ENCODE measurements at regions not wholly inside any gene's neighbourhood (a gene's known extent, or its start where the extent isn't known, plus 50 kb on each side); places are given as distances from the start of the nearest gene placed in this dataset.

- no peaks in the 10 kb centered on the region for H3K4me1 ChIP-seq (ENCODE audit: insufficient read depth, low read length)
- H3K36me3 ChIP-seq (ENCODE audit: insufficient read depth, low read length), result no peaks in the 10 kb centered on the region
- H3K27me3 ChIP-seq (ENCODE audit: insufficient read depth, low read length), result no peaks in the 10 kb centered on the region
- no peaks in the 10 kb centered on the region for H3K9me3 ChIP-seq (ENCODE audit: low read length)
- H3K4me3 ChIP-seq (ENCODE audit: low read length), result no peak overlapping the region
- no peak overlapping the region for H2AFZ ChIP-seq (ENCODE audit: low read depth, low read length)
Measured at GRCh38 chr1:209219791-209220524, 363.6 kb upstream of the CAMK1G start.

GRCh38 chr1:209222826-209223225, 360.7 kb upstream of the CAMK1G start:
- Histone ChIP-seq H3K36me3 (ENCODE audit: insufficient read depth, low read length) (no peaks in the 10 kb centered on the region), H3K27me3 (ENCODE audit: insufficient read depth, low read length) (no peaks in the 10 kb centered on the region), H2AFZ (ENCODE audit: low read depth, low read length) (no peak overlapping the region), H3K4me1 (ENCODE audit: insufficient read depth, low read length) (no peaks in the 10 kb centered on the region), H3K9me3 (ENCODE audit: low read length) (no peaks in the 10 kb centered on the region), H3K4me3 (ENCODE audit: low read length) (no peak overlapping the region)

GRCh38 chr1:209223791-209224190, 359.7 kb upstream of the CAMK1G start:
- Histone ChIP-seq H2AFZ (ENCODE audit: low read depth, low read length) (no peak overlapping the region), H3K9me3 (ENCODE audit: low read length) (no peaks in the 10 kb centered on the region), H3K4me3 (ENCODE audit: low read length) (no peak overlapping the region), H3K36me3 (ENCODE audit: insufficient read depth, low read length) (no peaks in the 10 kb centered on the region), H3K4me1 (ENCODE audit: insufficient read depth, low read length) (no peaks in the 10 kb centered on the region), H3K27me3 (ENCODE audit: insufficient read depth, low read length) (no peaks in the 10 kb centered on the region)

- Histone ChIP-seq H3K4me3 (ENCODE audit: low read length) (no peak overlapping the region), H3K9me3 (ENCODE audit: low read length) (no peaks in the 10 kb centered on the region), H2AFZ (ENCODE audit: low read depth, low read length) (no peak overlapping the region), H3K27me3 (ENCODE audit: insufficient read depth, low read length) (no peaks in the 10 kb centered on the region), H3K36me3 (ENCODE audit: insufficient read depth, low read length) (no peaks in the 10 kb centered on the region), H3K4me1 (ENCODE audit: insufficient read depth, low read length) (no peaks in the 10 kb centered on the region)
Measured at GRCh38 chr1:209224886-209225285, 358.6 kb upstream of the CAMK1G start.

GRCh38 chr1:209227171-209227570, 356.3 kb upstream of the CAMK1G start:
- H3K27me3 ChIP-seq (ENCODE audit: insufficient read depth, low read length), result no peaks in the 10 kb centered on the region
- no peaks in the 10 kb centered on the region for H3K36me3 ChIP-seq (ENCODE audit: insufficient read depth, low read length)
- no peak overlapping the region for H3K4me3 ChIP-seq (ENCODE audit: low read length)
- H3K9me3 ChIP-seq (ENCODE audit: low read length), result no peaks in the 10 kb centered on the region
- H2AFZ ChIP-seq (ENCODE audit: low read depth, low read length), result no peak overlapping the region
- H3K4me1 ChIP-seq (ENCODE audit: insufficient read depth, low read length), result no peaks in the 10 kb centered on the region

GRCh38 chr1:209227941-209228340, 355.6 kb upstream of the CAMK1G start:
- H2AFZ ChIP-seq (ENCODE audit: low read depth, low read length), result no peak overlapping the region
- H3K36me3 ChIP-seq (ENCODE audit: insufficient read depth, low read length), result no peaks in the 10 kb centered on the region
- no peaks in the 10 kb centered on the region for H3K9me3 ChIP-seq (ENCODE audit: low read length)

GRCh38 chr1:209229494-209230061, 353.9 kb upstream of the CAMK1G start:
- Histone ChIP-seq H3K36me3 (ENCODE audit: insufficient read depth, low read length) (no peaks in the 10 kb centered on the region), H3K4me3 (ENCODE audit: low read length) (no peak overlapping the region), H3K9me3 (ENCODE audit: low read length) (no peaks in the 10 kb centered on the region), H2AFZ (ENCODE audit: low read depth, low read length) (no peak overlapping the region), H3K4me1 (ENCODE audit: insufficient read depth, low read length) (no peaks in the 10 kb centered on the region), H3K27me3 (ENCODE audit: insufficient read depth, low read length) (no peaks in the 10 kb centered on the region)

More at GRCh38 chr1:209227941-209228340, 355.6 kb upstream of the CAMK1G start:
- Histone ChIP-seq H3K27me3 (ENCODE audit: insufficient read depth, low read length) (no peaks in the 10 kb centered on the region), H3K4me3 (ENCODE audit: low read length) (no peak overlapping the region), H3K4me1 (ENCODE audit: insufficient read depth, low read length) (no peaks in the 10 kb centered on the region)

DNA sequence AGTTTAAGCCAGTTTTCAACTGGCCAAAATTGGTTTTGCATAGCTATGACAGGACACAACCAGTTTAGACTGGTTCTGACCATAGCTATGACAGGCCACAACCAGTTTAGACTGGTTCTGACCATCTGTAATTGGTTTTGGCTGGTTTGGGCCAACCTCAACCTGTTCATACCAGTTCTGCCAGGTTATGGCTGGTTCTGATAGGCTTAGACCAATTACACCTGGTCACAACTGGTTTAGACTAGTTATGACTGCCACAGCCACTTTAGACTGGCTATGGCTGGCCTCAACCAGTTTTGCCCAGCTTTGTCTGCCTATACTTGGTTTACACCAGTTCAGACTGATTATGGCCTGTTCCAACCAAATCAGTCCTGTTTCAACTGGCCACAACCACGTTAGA, 353.2 kb upstream of the CAMK1G start:
- H3K36me3 ChIP-seq (ENCODE audit: insufficient read depth, low read length), result no peaks in the 10 kb centered on the region
- no peak overlapping the region for H3K4me3 ChIP-seq (ENCODE audit: low read length)
- H2AFZ ChIP-seq (ENCODE audit: low read depth, low read length), result no peak overlapping the region
- H3K9me3 ChIP-seq (ENCODE audit: low read length), result no peaks in the 10 kb centered on the region
- no peaks in the 10 kb centered on the region for H3K4me1 ChIP-seq (ENCODE audit: insufficient read depth, low read length)
- H3K27me3 ChIP-seq (ENCODE audit: insufficient read depth, low read length), result no peaks in the 10 kb centered on the region

DNA sequence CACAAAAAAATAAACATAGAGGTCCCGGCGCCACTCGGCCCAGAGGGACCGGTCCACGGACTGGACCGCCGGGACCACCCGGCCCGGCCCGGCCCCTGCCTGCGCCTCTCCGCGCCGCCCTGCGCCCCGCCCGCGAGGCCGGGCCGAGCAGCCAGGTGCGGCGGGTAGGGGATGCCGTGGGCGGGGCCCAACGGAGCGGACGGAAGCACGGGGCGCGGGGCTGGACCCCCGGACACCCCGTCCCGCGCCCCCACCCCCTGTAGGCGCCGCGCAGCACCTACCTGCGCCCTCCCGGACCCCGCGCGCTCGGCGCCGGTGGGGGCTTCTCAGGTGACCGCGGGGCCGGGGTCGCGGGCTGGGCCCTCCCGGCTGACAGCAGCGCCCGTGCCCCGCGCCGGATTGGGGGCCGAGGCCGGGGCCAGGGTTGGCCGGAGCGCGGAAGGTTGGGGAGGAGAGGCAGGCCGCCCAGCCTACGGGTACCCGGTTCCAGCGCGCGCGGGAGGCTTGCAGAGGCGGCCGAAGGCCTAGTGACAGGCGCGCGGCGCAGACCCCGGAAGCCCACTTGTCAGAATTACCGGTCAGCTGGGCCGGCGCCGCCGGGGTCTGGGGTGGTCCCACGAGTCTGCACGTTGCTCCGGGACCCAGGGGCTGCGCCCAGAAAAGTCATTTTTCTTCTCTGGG, 351.9 kb upstream of the CAMK1G start:
- no peak overlapping the region for H3K4me3 ChIP-seq (ENCODE audit: low read length)
- no peak overlapping the region for H2AFZ ChIP-seq (ENCODE audit: low read depth, low read length)
- H3K9me3 ChIP-seq (ENCODE audit: low read length), result no peaks in the 10 kb centered on the region
- no peaks in the 10 kb centered on the region for H3K36me3 ChIP-seq (ENCODE audit: insufficient read depth, low read length)
- no peaks in the 10 kb centered on the region for H3K4me1 ChIP-seq (ENCODE audit: insufficient read depth, low read length)
- no peaks in the 10 kb centered on the region for H3K27me3 ChIP-seq (ENCODE audit: insufficient read depth, low read length)

GRCh38 chr1:209232197-209232596, 351.3 kb upstream of the CAMK1G start:
- H3K9me3 ChIP-seq (ENCODE audit: low read length), result no peaks in the 10 kb centered on the region
- no peak overlapping the region for H3K4me3 ChIP-seq (ENCODE audit: low read length)
- H3K36me3 ChIP-seq (ENCODE audit: insufficient read depth, low read length), result no peaks in the 10 kb centered on the region
- no peaks in the 10 kb centered on the region for H3K4me1 ChIP-seq (ENCODE audit: insufficient read depth, low read length)
- H3K27me3 ChIP-seq (ENCODE audit: insufficient read depth, low read length), result no peaks in the 10 kb centered on the region
- no peak overlapping the region for H2AFZ ChIP-seq (ENCODE audit: low read depth, low read length)

DNA sequence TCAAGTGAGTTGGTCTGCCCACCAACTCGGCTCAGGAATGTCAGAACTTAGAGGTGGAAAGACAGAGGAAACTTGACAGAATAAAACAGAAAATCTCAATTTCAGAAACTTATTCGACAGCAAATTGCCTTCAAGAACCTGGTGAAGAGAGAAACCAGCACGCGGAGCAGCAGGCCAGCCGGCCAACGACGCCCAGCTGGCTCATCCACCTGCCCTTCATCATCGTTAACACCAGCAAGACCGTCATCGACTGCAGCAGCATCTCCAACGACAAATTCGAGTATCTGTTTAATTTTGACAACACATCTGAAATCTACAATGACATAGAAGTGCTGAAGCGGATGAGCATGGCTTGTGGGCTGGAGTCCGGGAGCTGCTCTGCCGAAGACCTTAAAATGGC, 350.8 kb upstream of the CAMK1G start:
- Histone ChIP-seq H3K36me3 (ENCODE audit: insufficient read depth, low read length) (no peaks in the 10 kb centered on the region), H3K4me3 (ENCODE audit: low read length) (no peak overlapping the region), H2AFZ (ENCODE audit: low read depth, low read length) (no peak overlapping the region), H3K27me3 (ENCODE audit: insufficient read depth, low read length) (no peaks in the 10 kb centered on the region), H3K4me1 (ENCODE audit: insufficient read depth, low read length) (no peaks in the 10 kb centered on the region), H3K9me3 (ENCODE audit: low read length) (no peaks in the 10 kb centered on the region)

DNA sequence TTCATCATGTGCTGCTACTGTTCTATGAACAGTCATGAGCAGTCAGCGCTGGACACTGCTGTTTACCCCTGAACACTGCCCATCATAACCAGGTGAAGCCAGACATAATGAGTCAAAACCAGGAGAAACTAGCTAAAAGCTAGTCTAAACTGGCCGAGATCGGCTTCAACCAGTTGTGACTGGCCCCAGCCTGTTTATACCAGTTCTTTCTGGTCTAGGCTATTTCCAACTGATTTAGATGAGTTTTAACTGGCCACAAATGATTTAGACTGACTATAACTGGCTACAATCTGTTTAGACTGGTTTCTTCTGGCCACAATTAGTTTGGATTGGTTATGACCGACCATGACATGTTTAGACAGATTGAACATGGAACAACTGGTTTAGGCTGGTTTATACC, 348.3 kb upstream of the CAMK1G start:
- H3K27me3 ChIP-seq (ENCODE audit: insufficient read depth, low read length), result no peaks in the 10 kb centered on the region
- no peaks in the 10 kb centered on the region for H3K4me1 ChIP-seq (ENCODE audit: insufficient read depth, low read length)

GRCh38 chr1:209238356-209238755, 345.2 kb upstream of the CAMK1G start:
- no peaks in the 10 kb centered on the region for H3K9me3 ChIP-seq (ENCODE audit: low read length)
- H3K36me3 ChIP-seq (ENCODE audit: insufficient read depth, low read length), result no peaks in the 10 kb centered on the region
- H3K27me3 ChIP-seq (ENCODE audit: insufficient read depth, low read length), result no peaks in the 10 kb centered on the region
- no peak overlapping the region for H3K4me3 ChIP-seq (ENCODE audit: low read length)
- no peak overlapping the region for H2AFZ ChIP-seq (ENCODE audit: low read depth, low read length)
- no peaks in the 10 kb centered on the region for H3K4me1 ChIP-seq (ENCODE audit: insufficient read depth, low read length)

More for the DNA sequence above, 348.3 kb upstream of the CAMK1G start:
- H3K4me3 ChIP-seq (ENCODE audit: low read length), result no peak overlapping the region
- H3K9me3 ChIP-seq (ENCODE audit: low read length), result no peaks in the 10 kb centered on the region
- no peaks in the 10 kb centered on the region for H3K36me3 ChIP-seq (ENCODE audit: insufficient read depth, low read length)
- H2AFZ ChIP-seq (ENCODE audit: low read depth, low read length), result no peak overlapping the region
